ENCODE measurements at regions not wholly inside any gene's neighbourhood (a gene's known extent, or its start where the extent isn't known, plus 50 kb on each side); places are given as distances from the start of the nearest gene placed in this dataset.

DNA sequence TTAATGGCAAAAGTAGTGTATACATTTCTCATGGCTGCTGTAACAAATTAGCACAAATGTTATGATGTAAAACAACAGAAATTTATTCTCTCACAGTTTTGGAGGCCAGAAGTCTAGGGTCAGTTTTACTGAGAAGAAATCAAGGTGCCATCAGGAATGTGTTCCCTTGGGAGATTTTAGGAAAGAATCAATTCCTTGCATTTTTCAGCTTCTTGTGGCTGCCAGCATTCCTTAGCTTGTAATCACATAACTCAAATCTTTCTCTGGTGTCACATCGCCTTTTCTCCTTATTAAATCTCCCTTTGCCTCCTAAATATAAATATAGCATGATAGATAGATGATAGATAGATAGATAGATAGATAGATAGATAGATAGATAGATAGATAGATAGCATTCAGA is 307.0 kb upstream of the REG3G start:
- peaks cover 3% of the 10 kb centered on the region for H3K27me3 Mint-ChIP-seq (ENCODE audit: insufficient read depth, unreplicated experiment)
- intact Hi-C loops (cut with micrococcal nuclease; ENCODE audit: unreplicated experiment): no loop called here
- Histone ChIP-seq H3K36me3 (ENCODE audit: control insufficient read depth, insufficient read depth, low read length) (no peaks in the 10 kb centered on the region), H3K27me3 (replicated peaks; ENCODE audit: control insufficient read depth, insufficient read depth, low read length) (no peaks in the 10 kb centered on the region), H3K9me3 (no peaks in the 10 kb centered on the region), H3K4me1 (no peaks in the 10 kb centered on the region), H3K4me3 (ENCODE audit: low read depth, low read length) (no peak overlapping the region)
- no peaks in the 10 kb centered on the region for H3K9me3 Mint-ChIP-seq (ENCODE audit: unreplicated experiment)
- no peak overlapping the region for H3K27ac Mint-ChIP-seq (ENCODE audit: unreplicated experiment)
- no peaks in the 10 kb centered on the region for H3K4me1 Mint-ChIP-seq (ENCODE audit: low read depth, unreplicated experiment)
- ChIA-PET CTCF (no interaction called here), POLR2A (no interaction called here)
- DNase-seq: no peak
- no TSS peak for BruUV-seq (replicated peaks)
- H3K36me3 Mint-ChIP-seq (ENCODE audit: insufficient read depth, unreplicated experiment): no peaks in the 10 kb centered on the region
- no peak for TF ChIP-seq CTCF (IDR thresholded peaks at IDR 0.05; ENCODE audit: insufficient read depth in 1 of 2, low read depth in 1 of 2, low read length in 1 of 2, severe bottlenecking in 1 of 2, unreplicated experiment in 1 of 2)
- H3K4me3 Mint-ChIP-seq (ENCODE audit: unreplicated experiment): no peak overlapping the region

DNA sequence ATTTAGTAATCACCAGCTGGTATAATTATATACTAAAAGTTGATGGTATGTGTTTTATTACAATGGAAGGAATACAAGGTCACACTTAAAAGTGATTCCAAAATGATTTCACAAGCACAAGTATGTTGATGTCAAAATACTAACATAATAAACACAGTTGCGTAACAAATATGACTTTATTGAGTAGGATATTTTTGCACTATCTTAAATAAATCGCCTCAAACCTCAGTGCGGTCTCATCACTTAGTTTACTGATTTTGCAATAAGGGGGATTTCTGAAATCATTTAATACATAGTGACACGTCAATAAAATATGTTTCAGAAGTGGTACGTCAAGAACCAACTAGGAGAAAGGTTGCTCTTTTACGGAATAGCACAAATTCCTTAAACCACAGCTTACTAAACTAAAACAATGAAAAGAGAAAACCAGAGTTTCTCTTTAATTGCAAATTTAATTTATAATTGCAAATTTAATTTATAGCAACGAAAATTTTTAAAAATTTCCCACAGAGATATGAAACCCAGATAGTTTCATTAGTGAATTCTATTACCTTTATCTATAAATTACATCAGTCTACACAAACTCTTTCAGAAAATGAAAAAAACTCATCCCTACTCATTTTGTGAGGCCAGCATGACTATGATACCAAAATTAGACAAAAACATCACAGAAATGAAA is 304.0 kb upstream of the REG3G start:
- peaks cover 6% of the 10 kb centered on the region for H3K27me3 Mint-ChIP-seq (ENCODE audit: insufficient read depth, unreplicated experiment)
- H3K27ac Mint-ChIP-seq (ENCODE audit: unreplicated experiment): no peak overlapping the region
- H3K4me1 ChIP-seq: no peaks in the 10 kb centered on the region
- H3K36me3 Mint-ChIP-seq (ENCODE audit: insufficient read depth, unreplicated experiment): no peaks in the 10 kb centered on the region
- H3K9me3 Mint-ChIP-seq (ENCODE audit: unreplicated experiment): no peaks in the 10 kb centered on the region
- no peak overlapping the region for H3K4me3 Mint-ChIP-seq (ENCODE audit: unreplicated experiment)
- BruUV-seq (replicated peaks): no TSS peak
- no peak for DNase-seq
- no peaks in the 10 kb centered on the region for H3K27me3 ChIP-seq (replicated peaks; ENCODE audit: control insufficient read depth, insufficient read depth, low read length)
- no peaks in the 10 kb centered on the region for H3K36me3 ChIP-seq (ENCODE audit: control insufficient read depth, insufficient read depth, low read length)
- TF ChIP-seq CTCF (IDR thresholded peaks at IDR 0.05; ENCODE audit: insufficient read depth in 1 of 2, low read depth in 1 of 2, low read length in 1 of 2, severe bottlenecking in 1 of 2, unreplicated experiment in 1 of 2): no peak
- no peaks in the 10 kb centered on the region for H3K9me3 ChIP-seq
- ChIA-PET CTCF (no interaction called here), POLR2A (no interaction called here)
- H3K4me3 ChIP-seq (ENCODE audit: low read depth, low read length): no peak overlapping the region
- intact Hi-C loops (cut with micrococcal nuclease; ENCODE audit: unreplicated experiment): no loop called here
- no peaks in the 10 kb centered on the region for H3K4me1 Mint-ChIP-seq (ENCODE audit: low read depth, unreplicated experiment)

DNA sequence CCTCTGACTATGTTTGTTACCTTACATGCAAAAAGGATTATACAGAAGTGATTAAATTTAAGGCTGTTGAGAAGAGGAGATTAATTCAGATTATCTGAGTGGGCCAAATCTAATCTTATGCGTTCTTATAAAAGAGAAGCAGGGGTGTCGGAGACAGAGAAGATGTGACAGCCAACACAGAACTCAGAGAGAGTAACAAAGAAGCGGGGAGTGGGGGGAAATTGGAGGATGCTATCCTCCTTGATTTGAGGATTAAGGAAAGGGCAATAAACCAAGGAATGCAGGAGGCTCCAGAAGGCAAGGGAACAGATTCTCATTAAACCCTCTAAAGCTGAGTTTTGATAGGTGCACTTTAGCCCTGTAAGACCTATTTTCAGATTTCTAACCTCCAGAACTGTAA is 291.3 kb upstream of the REG3G start:
- Histone ChIP-seq H3K27me3 (replicated peaks; ENCODE audit: control insufficient read depth, insufficient read depth, low read length) (no peaks in the 10 kb centered on the region), H3K4me3 (ENCODE audit: low read depth, low read length) (no peak overlapping the region), H3K9me3 (no peaks in the 10 kb centered on the region), H3K36me3 (ENCODE audit: control insufficient read depth, insufficient read depth, low read length) (no peaks in the 10 kb centered on the region), H3K4me1 (no peaks in the 10 kb centered on the region)
- Mint-ChIP-seq H3K36me3 (ENCODE audit: insufficient read depth, unreplicated experiment) (no peaks in the 10 kb centered on the region), H3K9me3 (ENCODE audit: unreplicated experiment) (no peaks in the 10 kb centered on the region), H3K27me3 (ENCODE audit: insufficient read depth, unreplicated experiment) (peaks cover 4% of the 10 kb centered on the region), H3K4me1 (ENCODE audit: low read depth, unreplicated experiment) (no peaks in the 10 kb centered on the region), H3K27ac (ENCODE audit: unreplicated experiment) (no peak overlapping the region), H3K4me3 (ENCODE audit: unreplicated experiment) (no peak overlapping the region)
- POLR2A ChIA-PET: no interaction called here
- CTCF ChIA-PET: no interaction called here
- no peak for DNase-seq
- no peak for TF ChIP-seq CTCF (IDR thresholded peaks at IDR 0.05; ENCODE audit: insufficient read depth in 1 of 2, low read depth in 1 of 2, low read length in 1 of 2, severe bottlenecking in 1 of 2, unreplicated experiment in 1 of 2)
- BruUV-seq (replicated peaks): no TSS peak
- intact Hi-C loops (cut with micrococcal nuclease; ENCODE audit: unreplicated experiment): no loop called here
